IMR-90 (cell line): ENCODE measurements at regions not wholly inside any gene's neighbourhood (a gene's known extent, or its start where the extent isn't known, plus 50 kb on each side); places are given as distances from the start of the nearest gene placed in this dataset.

Experiments
- ATAC-seq: fragments of 200-7000 bp; cut with Tn5 transposase; 2 replicates; pipeline ENCODE4 v1.9.1; 2020; ENCODE audit warnings: low read depth, mild to moderate bottlenecking, moderate library complexity
- BruUV-seq: library from RNA; stranded (reverse); fragments of 400-500 nt; replicated peaks from 2 replicates; lab custom pipeline; 2021; lab: Mats Ljungman, UMichigan
- CTCF ChIA-PET: fragments of 300-600 bp; formaldehyde crosslinking; extraction: SDS; loops from one replicate; lab custom pipeline; 2021; ENCODE audit warnings: antibody characterized with exemption; lab: Yijun Ruan, JAX
- POLR2A ChIA-PET: fragments of 300-600 bp; sonication (Branson Sonifier 250); formaldehyde crosslinking; loops from one replicate; lab custom pipeline; 2022; ENCODE audit warnings: antibody characterized with exemption; ENCODE audit not compliant: unreplicated experiment; lab: Charles Lee
- DNase-seq: peaks from one replicate; pipeline ENCODE4 v3.0.0; 2013
- H2AFZ ChIP-seq: replicated peaks from 2 replicates; pipeline ENCODE3; 2013; ENCODE audit warnings: low read length, mild to moderate bottlenecking; ENCODE audit not compliant: poor library complexity
- H2AK5ac ChIP-seq: 2 replicates; pipeline ENCODE4 v1.6.1; 2013; ENCODE audit warnings: low read depth, low read length, inconsistent platforms
- H2AK9ac ChIP-seq: replicated peaks from 2 replicates; pipeline ENCODE3; 2013; ENCODE audit warnings: mild to moderate bottlenecking, low read depth, low read length, moderate library complexity; ENCODE audit not compliant: poor library complexity
- H2BK120ac ChIP-seq: 2 replicates; pipeline ENCODE4 v1.6.1; 2013; ENCODE audit warnings: low read depth, low read length, inconsistent platforms
- H2BK15ac ChIP-seq: 3 replicates; pipeline ENCODE4 v1.6.1; 2013; ENCODE audit warnings: low read depth, low read length, inconsistent platforms
- H2BK20ac ChIP-seq: 2 replicates; pipeline ENCODE4 v1.6.1; 2013; ENCODE audit warnings: low read depth, mild to moderate bottlenecking, inconsistent platforms, low read length, moderate library complexity
- H2BK5ac ChIP-seq: 2 replicates; pipeline ENCODE4 v1.6.1; 2013; ENCODE audit warnings: mild to moderate bottlenecking, low read depth, low read length, inconsistent platforms; ENCODE audit not compliant: poor library complexity, severe bottlenecking
- H3K14ac ChIP-seq: replicated peaks from 2 replicates; pipeline ENCODE4 v1.6.1; 2013; ENCODE audit warnings: low read depth, low read length, inconsistent platforms
- H3K18ac ChIP-seq: 2 replicates; pipeline ENCODE4 v1.6.1; 2013; ENCODE audit warnings: low read depth, low read length, control low read depth
- H3K23ac ChIP-seq: 2 replicates; pipeline ENCODE4 v1.6.1; 2013; ENCODE audit warnings: low read depth, low read length, inconsistent platforms
- H3K27ac ChIP-seq: 2 replicates; pipeline ENCODE4 v1.5.1; 2013; ENCODE audit warnings: mild to moderate bottlenecking, control low read depth, low read length; ENCODE audit not compliant: insufficient read depth
- H3K27me3 ChIP-seq: 2 replicates; pipeline ENCODE4 v1.6.1; 2013; ENCODE audit warnings: low read length; ENCODE audit not compliant: control insufficient read depth, insufficient read depth
- H3K36me3 ChIP-seq: 2 replicates; pipeline ENCODE4 v1.6.1; 2013; ENCODE audit warnings: low read length, mixed read lengths; ENCODE audit not compliant: control insufficient read depth, insufficient read depth
- H3K4ac ChIP-seq: 2 replicates; pipeline ENCODE4 v1.6.1; 2013; ENCODE audit warnings: low read depth, low read length, inconsistent platforms
- H3K4me1 ChIP-seq: 2 replicates; pipeline ENCODE4 v1.6.1; 2013; ENCODE audit warnings: low read length, mixed read lengths; ENCODE audit not compliant: control insufficient read depth, insufficient read depth
- H3K4me2 ChIP-seq: 2 replicates; pipeline ENCODE4 v1.6.1; 2013; ENCODE audit warnings: low read depth, mild to moderate bottlenecking, control low read depth, low read length, moderate library complexity
- H3K4me3 ChIP-seq: 2 replicates; pipeline ENCODE4 v1.5.1; 2013; ENCODE audit warnings: low read depth, mild to moderate bottlenecking, control low read depth, low read length, moderate library complexity; ENCODE audit not compliant: insufficient read depth
- H3K56ac ChIP-seq: 2 replicates; pipeline ENCODE4 v1.6.1; 2013; ENCODE audit warnings: low read length, inconsistent platforms; ENCODE audit not compliant: insufficient read depth; ENCODE audit errors: extremely low read depth
- H3K79me1 ChIP-seq, 2 experiments: 2 replicates each; pipeline ENCODE4 v1.6.1; 2013; ENCODE audit warnings: low read length in 2 of 2, inconsistent platforms in 1 of 2, low read depth in 1 of 2
- H3K9ac ChIP-seq: 2 replicates; pipeline ENCODE4 v1.6.1; 2013; ENCODE audit warnings: low read depth, low read length, control low read depth
- H3K9me1 ChIP-seq: 2 replicates; pipeline ENCODE4 v1.6.1; 2013; ENCODE audit warnings: low read length, inconsistent platforms; ENCODE audit not compliant: insufficient read depth
- H3K9me3 ChIP-seq: 2 replicates; pipeline ENCODE4 v1.6.1; 2013; ENCODE audit warnings: low read length; ENCODE audit not compliant: control insufficient read depth, insufficient read depth
- H4K20me1 ChIP-seq: 2 replicates; pipeline ENCODE4 v1.6.1; 2013; ENCODE audit warnings: low read length, inconsistent platforms; ENCODE audit not compliant: insufficient read depth
- H4K5ac ChIP-seq: 2 replicates; pipeline ENCODE4 v1.6.1; 2013; ENCODE audit warnings: mild to moderate bottlenecking, low read depth, low read length, control low read depth
- H4K8ac ChIP-seq, 2 experiments: 2 replicates each; pipeline ENCODE4 v1.6.1; 2013; ENCODE audit warnings: low read depth in 2 of 2, low read length in 2 of 2, control low read depth in 1 of 2, inconsistent platforms in 1 of 2
- H4K91ac ChIP-seq: 2 replicates; pipeline ENCODE4 v1.6.1; 2013; ENCODE audit warnings: low read depth, low read length, inconsistent platforms; ENCODE audit not compliant: insufficient read depth
- BHLHE40 ChIP-seq: fragments of 150-350 bp; IDR thresholded peaks from 2 replicates; pipeline ENCODE4 v1.6.1; 2016; ENCODE audit warnings: mild to moderate bottlenecking, low read depth, low read length
- CEBPB ChIP-seq: IDR thresholded peaks from 2 replicates; pipeline ENCODE4 v1.6.1; 2012; ENCODE audit warnings: low read depth, low read length, improper control_type of control experiment
- CHD1 ChIP-seq: IDR thresholded peaks from 2 replicates; pipeline ENCODE4 v1.6.1; 2012; ENCODE audit warnings: low read depth, low read length, improper control_type of control experiment
- CTCF ChIP-seq: conservative IDR thresholded peaks from 2 replicates; pipeline ENCODE4 v1.5.1; 2012; ENCODE audit warnings: mild to moderate bottlenecking, low read depth, low read length, improper control_type of control experiment
- ELK1 ChIP-seq: fragments of 150-350 bp; IDR thresholded peaks from 2 replicates; pipeline ENCODE4 v1.6.1; 2016; ENCODE audit warnings: low read depth, mild to moderate bottlenecking, low read length, moderate library complexity, borderline replicate concordance
- FOS ChIP-seq: fragments of 150-350 bp; IDR thresholded peaks from 2 replicates; pipeline ENCODE4 v1.6.1; 2016; ENCODE audit warnings: low read depth, low read length
- MAFK ChIP-seq: IDR thresholded peaks from 2 replicates; pipeline ENCODE4 v1.6.1; 2012; ENCODE audit warnings: low read depth, low read length, improper control_type of control experiment
- MAZ ChIP-seq: IDR thresholded peaks from 2 replicates; pipeline ENCODE4 v1.6.1; 2012; ENCODE audit warnings: low read depth, mild to moderate bottlenecking, low read length, improper control_type of control experiment, moderate library complexity, borderline replicate concordance
- MXI1 ChIP-seq: IDR thresholded peaks from 2 replicates; pipeline ENCODE4 v1.6.1; 2012; ENCODE audit warnings: low read depth, mild to moderate bottlenecking, low read length, moderate library complexity, borderline replicate concordance
- POLR2A ChIP-seq: IDR thresholded peaks from 2 replicates; pipeline ENCODE4 v1.6.1; 2012; ENCODE audit warnings: mild to moderate bottlenecking, low read depth, low read length
- RAD21 ChIP-seq: IDR thresholded peaks from 2 replicates; pipeline ENCODE4 v1.6.1; 2012; ENCODE audit warnings: low read length, improper control_type of control experiment
- RCOR1 ChIP-seq: IDR thresholded peaks from 2 replicates; pipeline ENCODE4 v1.6.1; 2012; ENCODE audit warnings: mild to moderate bottlenecking, low read length, improper control_type of control experiment; ENCODE audit not compliant: insufficient replicate concordance
- RFX5 ChIP-seq: IDR thresholded peaks from 2 replicates; pipeline ENCODE4 v1.8.0; 2012; ENCODE audit warnings: low read depth, mild to moderate bottlenecking, low read length, moderate library complexity
- USF2 ChIP-seq: fragments of 150-350 bp; IDR thresholded peaks from 2 replicates; pipeline ENCODE4 v1.6.1; 2017; ENCODE audit warnings: mild to moderate bottlenecking, antibody characterized with exemption, low read length, low read depth
- WGBS, 2 experiments: methylation state at CpG; one replicate each; pipeline versions ENCODE4 v1.1.5 to v1.1.7; 2013; ENCODE audit warnings: missing lambda C conversion rate in 2 of 2; ENCODE audit not compliant: insufficient read length in 1 of 2; ENCODE audit errors: extremely low coverage in 2 of 2; 5-methylcytosine and 5-hydroxymethylcytosine counted together
- dilution Hi-C: fragments of 300-500 bp; cut with HindIII; formaldehyde crosslinking; loops from one replicate; pipeline ENCODE4 v1.14.3; 2018; ENCODE audit warnings: low sequenced_read_pairs; ENCODE audit not compliant: unreplicated experiment
- in situ Hi-C: fragments of 300-500 bp; cut with MboI; formaldehyde crosslinking; loops from 3 replicates; pipeline ENCODE4 v1.14.3; 2019; ENCODE audit warnings: low sequenced_read_pairs, inconsistent platforms, mixed read lengths
- intact Hi-C: fragments of 100-400 bp; cut with micrococcal nuclease; formaldehyde crosslinking; loops from 2 replicates; pipeline ENCODE4 v1.10.0; 2022

GRCh38 chr19:29436591-29437103, 89.1 kb upstream of the VSTM2B start:
- Histone ChIP-seq H3K36me3 (no peaks in the 10 kb centered on the region), H3K9me1 (no peaks in the 10 kb centered on the region), H2BK120ac (no peak overlapping the region), H3K9ac (no peak overlapping the region), H2BK5ac (no peak overlapping the region), H4K20me1 (no peaks in the 10 kb centered on the region), H4K91ac (no peak overlapping the region), H2AFZ (no peak overlapping the region), H3K14ac (no peak overlapping the region), H2BK15ac (no peak overlapping the region), H3K4ac (no peak overlapping the region), H2AK9ac (no peak overlapping the region), H2BK20ac (no peak overlapping the region), H3K27ac (no peak overlapping the region), H3K79me1 (no peaks in the 10 kb centered on the region), H3K18ac (no peak overlapping the region), H3K4me3 (no peak overlapping the region), H3K27me3 (no peaks in the 10 kb centered on the region), H3K4me2 (no peak overlapping the region), H2AK5ac (no peak overlapping the region), H3K4me1 (no peaks in the 10 kb centered on the region), H3K9me3 (peaks cover 33% of the 10 kb centered on the region), H4K8ac (no peak overlapping the region), H3K23ac (no peak overlapping the region), H4K5ac (no peak overlapping the region), H3K56ac (no peak overlapping the region)
- TF ChIP-seq CHD1 (no peak), CTCF (no peak), RCOR1 (no peak), POLR2A (no peak), FOS (no peak), RFX5 (no peak), CEBPB (no peak), MAZ (no peak), BHLHE40 (no peak), RAD21 (no peak), USF2 (no peak), MXI1 (no peak), ELK1 (no peak), MAFK (no peak)
- ChIA-PET CTCF (no interaction called here), POLR2A (no interaction called here)
- ATAC-seq (no peak), DNase-seq (no peak)
- dilution Hi-C loops (no loop called here), in situ Hi-C loops (no loop called here), intact Hi-C loops (no loop called here)
- no TSS peak for BruUV-seq
- no CpG with 5 or more reads among the region's 11 CpGs for WGBS, 2 experiments
